Neuronal stem cell (in vitro differentiated cells): ENCODE measurements at regions not wholly inside any gene's neighbourhood (a gene's known extent, or its start where the extent isn't known, plus 50 kb on each side); places are given as distances from the start of the nearest gene placed in this dataset.

Source experiments
- DNase-seq: peaks from one replicate; pipeline ENCODE4 v3.0.0-alpha.2; 2013; ENCODE audit warnings: low spot score
- H2AFZ ChIP-seq: one replicate; pipeline ENCODE4 v1.6.1; 2013; ENCODE audit warnings: mild to moderate bottlenecking, low read length, inconsistent platforms
- H2AK5ac ChIP-seq: 2 replicates; pipeline ENCODE4 v1.6.1; 2013; ENCODE audit warnings: low read depth, mild to moderate bottlenecking, inconsistent platforms, low read length, moderate library complexity, mixed read lengths
- H2BK120ac ChIP-seq: 2 replicates; pipeline ENCODE4 v1.6.1; 2013; ENCODE audit warnings: low read depth, mild to moderate bottlenecking, inconsistent platforms, low read length, moderate library complexity, mixed read lengths
- H2BK12ac ChIP-seq: one replicate; pipeline ENCODE4 v1.6.1; 2013; ENCODE audit warnings: low read length, inconsistent platforms
- H2BK15ac ChIP-seq: 2 replicates; pipeline ENCODE4 v1.6.1; 2013; ENCODE audit warnings: mild to moderate bottlenecking, low read length, inconsistent platforms, mixed read lengths
- H2BK5ac ChIP-seq: one replicate; pipeline ENCODE4 v1.6.1; 2013; ENCODE audit warnings: inconsistent platforms, mild to moderate bottlenecking, low read length, moderate library complexity
- H3K14ac ChIP-seq: one replicate; pipeline ENCODE4 v1.6.1; 2013; ENCODE audit warnings: low read length, inconsistent platforms
- H3K18ac ChIP-seq: 2 replicates; pipeline ENCODE4 v1.6.1; 2013; ENCODE audit warnings: low read length, inconsistent platforms
- H3K23ac ChIP-seq: 2 replicates; pipeline ENCODE4 v1.6.1; 2013; ENCODE audit warnings: low read depth, mild to moderate bottlenecking, mixed read lengths, low read length, inconsistent platforms; ENCODE audit not compliant: poor library complexity
- H3K27ac ChIP-seq: replicated peaks from 3 replicates; pipeline ENCODE4 v1.5.1; 2013; ENCODE audit warnings: low read length, inconsistent platforms
- H3K27me3 ChIP-seq, 3 experiments: 2 replicates each; pipeline ENCODE4 v1.6.1; 2013; ENCODE audit warnings: low read length in 3 of 3, mild to moderate bottlenecking in 2 of 3, inconsistent platforms in 1 of 3, low read depth in 1 of 3, mixed read lengths in 1 of 3, moderate library complexity in 1 of 3; ENCODE audit not compliant: control insufficient read depth in 3 of 3, insufficient read depth in 3 of 3
- H3K36me3 ChIP-seq, 2 donors: replicated peaks in 1 of 2; 2 replicates each; pipeline ENCODE4 v1.6.1; 2013; ENCODE audit warnings: low read length in 2 of 2; ENCODE audit not compliant: control insufficient read depth in 2 of 2, insufficient read depth in 2 of 2
- H3K4ac ChIP-seq: 2 replicates; pipeline ENCODE4 v1.6.1; 2013; ENCODE audit warnings: inconsistent platforms, mild to moderate bottlenecking, low read length, moderate library complexity
- H3K4me1 ChIP-seq, 2 donors: 1 replicate in 1 of 2; 2 replicates in 1 of 2; pipeline ENCODE4 v1.6.1; 2013; ENCODE audit warnings: low read length in 2 of 2, low read depth in 1 of 2; ENCODE audit not compliant: control insufficient read depth in 2 of 2, insufficient read depth in 1 of 2
- H3K4me2 ChIP-seq: one replicate; pipeline ENCODE4 v1.6.1; 2013; ENCODE audit warnings: mild to moderate bottlenecking, low read length, inconsistent platforms; ENCODE audit not compliant: insufficient read depth, poor library complexity, severe bottlenecking
- H3K4me3 ChIP-seq, 2 donors: 2 replicates each; pipeline ENCODE4 v1.5.1; 2013; ENCODE audit warnings: low read length in 2 of 2, mild to moderate bottlenecking in 2 of 2, inconsistent platforms in 1 of 2, moderate library complexity in 1 of 2
- H3K79me1 ChIP-seq: one replicate; pipeline ENCODE4 v1.6.1; 2013; ENCODE audit warnings: low read depth, mild to moderate bottlenecking, inconsistent platforms, low read length, moderate library complexity
- H3K9ac ChIP-seq: one replicate; pipeline ENCODE4 v1.6.1; 2013; ENCODE audit warnings: mild to moderate bottlenecking, low read depth, low read length, inconsistent platforms; ENCODE audit not compliant: poor library complexity
- H3K9me3 ChIP-seq, 2 donors: replicated peaks in 1 of 2; 2 replicates each; pipeline versions ENCODE3 to v1.6.1; 2013; ENCODE audit warnings: low read length in 2 of 2, mild to moderate bottlenecking in 2 of 2, inconsistent platforms in 1 of 2, low read depth in 1 of 2, mixed read lengths in 1 of 2, moderate library complexity in 1 of 2; ENCODE audit not compliant: control insufficient read depth in 2 of 2, insufficient read depth in 1 of 2
- H4K8ac ChIP-seq: one replicate; pipeline ENCODE4 v1.6.1; 2013; ENCODE audit warnings: low read depth, mild to moderate bottlenecking, inconsistent platforms, low read length, moderate library complexity
- H4K91ac ChIP-seq: one replicate; pipeline ENCODE4 v1.6.1; 2013; ENCODE audit warnings: low read length, low read depth, mild to moderate bottlenecking, inconsistent platforms; ENCODE audit not compliant: poor library complexity
- WGBS, 2 donors: extraction: QIAGEN DNeasy Blood & Tissue Kit; methylation state at CpG; one replicate each; pipeline ENCODE4 v1.1.7; 2013; ENCODE audit warnings: missing lambda C conversion rate in 2 of 2, mixed read lengths in 1 of 2; ENCODE audit not compliant: insufficient read length in 2 of 2, insufficient replicate concordance in 1 of 2; ENCODE audit errors: extremely low coverage in 2 of 2; 5-methylcytosine and 5-hydroxymethylcytosine counted together

- no peak overlapping the region for H3K18ac ChIP-seq
- H2BK5ac ChIP-seq: no peak overlapping the region
- no peaks in the 10 kb centered on the region for H3K79me1 ChIP-seq
- H3K23ac ChIP-seq: no peak overlapping the region
- no peak overlapping the region for H4K91ac ChIP-seq
- H3K14ac ChIP-seq: no peak overlapping the region
- no peak overlapping the region for H3K27ac ChIP-seq
- H3K4me1 ChIP-seq: no peaks in the 10 kb centered on the region
- no peak overlapping the region for H2BK120ac ChIP-seq
- H3K36me3 ChIP-seq: no peaks in the 10 kb centered on the region
- no peak overlapping the region for H3K4me2 ChIP-seq
- no peak overlapping the region for H2AFZ ChIP-seq
- no CpG with 5 or more reads among the region's 1 CpG for WGBS, 2 donors
- no peak overlapping the region for H2BK12ac ChIP-seq
- no peak overlapping the region for H2AK5ac ChIP-seq
- H3K27me3 ChIP-seq: no peaks in the 10 kb centered on the region
- peaks cover 0 to 2% of the 10 kb centered on the region in 2 donors for H3K9me3 ChIP-seq
- no peak overlapping the region for H3K4ac ChIP-seq
- DNase-seq: no peak
- H2BK15ac ChIP-seq: no peak overlapping the region
- no peak overlapping the region for H3K9ac ChIP-seq
- H3K4me3 ChIP-seq: no peak overlapping the region
- no peak overlapping the region for H4K8ac ChIP-seq
Measured at GRCh38 chr1:208979776-208980175, 603.7 kb upstream of the CAMK1G start.

- H3K9ac ChIP-seq: no peak overlapping the region
- no peak overlapping the region for H3K23ac ChIP-seq
- no peaks in the 10 kb centered on the region for H3K4me1 ChIP-seq
- no peak overlapping the region for H3K14ac ChIP-seq
- H3K9me3 ChIP-seq: no peaks in the 10 kb centered on the region
- H3K27ac ChIP-seq: no peak overlapping the region
- no peak overlapping the region for H3K4me2 ChIP-seq
- no peak overlapping the region for H4K91ac ChIP-seq
- no peak overlapping the region for H2BK120ac ChIP-seq
- no peak overlapping the region for H2AK5ac ChIP-seq
- no peaks in the 10 kb centered on the region for H3K79me1 ChIP-seq
- no peak overlapping the region for H2BK5ac ChIP-seq
- H3K4ac ChIP-seq: no peak overlapping the region
- H2AFZ ChIP-seq: no peak overlapping the region
- DNase-seq: no peak
- no peaks in the 10 kb centered on the region for H3K27me3 ChIP-seq
- H3K18ac ChIP-seq: no peak overlapping the region
- no peak overlapping the region for H2BK12ac ChIP-seq
- no peak overlapping the region for H4K8ac ChIP-seq
- no peak overlapping the region for H2BK15ac ChIP-seq
- WGBS, 2 donors: no CpG with 5 or more reads among the region's 1 CpG
- H3K36me3 ChIP-seq: no peaks in the 10 kb centered on the region
- no peak overlapping the region for H3K4me3 ChIP-seq
Measured at GRCh38 chr1:208980605-208981004, 602.9 kb upstream of the CAMK1G start.

- Histone ChIP-seq H2BK15ac (no peak overlapping the region), H3K23ac (no peak overlapping the region), H2BK12ac (no peak overlapping the region), H4K91ac (no peak overlapping the region), H2AK5ac (no peak overlapping the region), H3K9ac (no peak overlapping the region), H3K4me2 (no peak overlapping the region), H3K4ac (no peak overlapping the region), H3K4me3 (no peak overlapping the region), H3K36me3 (no peaks in the 10 kb centered on the region), H3K79me1 (no peaks in the 10 kb centered on the region), H3K27ac (no peak overlapping the region), H3K9me3 (no peaks in the 10 kb centered on the region), H3K18ac (no peak overlapping the region), H2BK120ac (no peak overlapping the region), H3K27me3 (no peaks in the 10 kb centered on the region), H4K8ac (no peak overlapping the region), H3K4me1 (no peaks in the 10 kb centered on the region), H3K14ac (no peak overlapping the region), H2BK5ac (no peak overlapping the region), H2AFZ (no peak overlapping the region)
- no peak for DNase-seq
- WGBS, 2 donors: no CpG with 5 or more reads among the region's 1 CpG
Measured at GRCh38 chr1:208985231-208985630, 598.3 kb upstream of the CAMK1G start.

GRCh38 chr1:208988811-208989222 is 594.7 kb upstream of the CAMK1G start:
- WGBS, 2 donors: no CpG with 5 or more reads among the region's 3 CpGs
- H3K27ac ChIP-seq: no peak overlapping the region
- no peak overlapping the region for H3K14ac ChIP-seq
- no peak overlapping the region for H2BK12ac ChIP-seq
- no peak overlapping the region for H4K8ac ChIP-seq
- DNase-seq: no peak
- no peak overlapping the region for H2BK15ac ChIP-seq
- H3K18ac ChIP-seq: no peak overlapping the region
- H3K9me3 ChIP-seq: no peaks in the 10 kb centered on the region
- no peak overlapping the region for H2BK120ac ChIP-seq
- H3K4ac ChIP-seq: no peak overlapping the region
- H4K91ac ChIP-seq: no peak overlapping the region
- no peaks in the 10 kb centered on the region for H3K27me3 ChIP-seq
- H2AK5ac ChIP-seq: no peak overlapping the region
- H2BK5ac ChIP-seq: no peak overlapping the region
- H3K9ac ChIP-seq: no peak overlapping the region
- no peak overlapping the region for H3K4me3 ChIP-seq
- H3K79me1 ChIP-seq: no peaks in the 10 kb centered on the region
- no peak overlapping the region for H3K4me2 ChIP-seq
- no peaks in the 10 kb centered on the region for H3K36me3 ChIP-seq
- H2AFZ ChIP-seq: peak overlapping the region; percentile 19
- no peaks in the 10 kb centered on the region for H3K4me1 ChIP-seq
- H3K23ac ChIP-seq: no peak overlapping the region
